Nephron progenitor cell (in vitro differentiated cells): ENCODE measurements at regions not wholly inside any gene's neighbourhood (a gene's known extent, or its start where the extent isn't known, plus 50 kb on each side); places are given as distances from the start of the nearest gene placed in this dataset.

Experiments used
- DNase-seq: peaks from one replicate; pipeline ENCODE4 v3.0.0; 2021
- H3K27ac Mint-ChIP-seq: 2 replicates; pipeline ENCODE4 v1.8.0; 2021; ENCODE audit warnings: mild to moderate bottlenecking, moderate library complexity, mixed read lengths
- H3K27me3 Mint-ChIP-seq: 2 replicates; pipeline ENCODE4 v1.8.0; 2021; ENCODE audit warnings: mild to moderate bottlenecking, low read depth, mixed read lengths; ENCODE audit not compliant: poor library complexity
- H3K36me3 Mint-ChIP-seq: 2 replicates; pipeline ENCODE4 v1.8.0; 2021; ENCODE audit warnings: low read depth, mixed read lengths
- H3K4me1 Mint-ChIP-seq: 2 replicates; pipeline ENCODE4 v1.8.0; 2021; ENCODE audit warnings: mixed read lengths
- H3K4me3 Mint-ChIP-seq: 2 replicates; pipeline ENCODE4 v1.8.0; 2021; ENCODE audit warnings: mild to moderate bottlenecking, moderate library complexity, mixed read lengths
- H3K9me3 Mint-ChIP-seq: 2 replicates; pipeline ENCODE4 v1.8.0; 2021; ENCODE audit warnings: mild to moderate bottlenecking, moderate library complexity, mixed read lengths
- CTCF ChIP-seq: fragments of 200-600 bp; sonication (generic); IDR thresholded peaks from 2 replicates; pipeline ENCODE4 v1.5.0; 2021; ENCODE audit warnings: antibody characterized with exemption

GRCh38 chr4:147122685-147123084 lies 177.0 kb upstream of the TTC29 start:
- no peak for TF ChIP-seq CTCF
- Mint-ChIP-seq H3K36me3 (no peaks in the 10 kb centered on the region), H3K27me3 (peaks cover 7% of the 10 kb centered on the region), H3K27ac (no peak overlapping the region), H3K4me1 (no peaks in the 10 kb centered on the region), H3K9me3 (peaks cover 7% of the 10 kb centered on the region), H3K4me3 (no peak overlapping the region)
- DNase-seq, result no peak

- Mint-ChIP-seq H3K4me1 (no peaks in the 10 kb centered on the region), H3K36me3 (no peaks in the 10 kb centered on the region), H3K27ac (no peak overlapping the region), H3K4me3 (no peak overlapping the region), H3K27me3 (peaks cover 7% of the 10 kb centered on the region), H3K9me3 (peaks cover 9% of the 10 kb centered on the region)
- no peak for DNase-seq
- no peak for TF ChIP-seq CTCF
These were observed 177.5 kb upstream of the TTC29 start for GRCh38 chr4:147123146-147123545.

- no peak overlapping the region for H3K27ac Mint-ChIP-seq
- no peak for DNase-seq
- no peak for TF ChIP-seq CTCF
- peaks cover 9% of the 10 kb centered on the region for H3K9me3 Mint-ChIP-seq
- no peaks in the 10 kb centered on the region for H3K4me1 Mint-ChIP-seq
- H3K4me3 Mint-ChIP-seq, result no peak overlapping the region
- peaks cover 5% of the 10 kb centered on the region for H3K27me3 Mint-ChIP-seq
- H3K36me3 Mint-ChIP-seq, result no peaks in the 10 kb centered on the region
These were observed 183.1 kb upstream of the TTC29 start for GRCh38 chr4:147128787-147129186.

- no peak for DNase-seq
- Mint-ChIP-seq H3K9me3 (peaks cover 9% of the 10 kb centered on the region), H3K4me1 (no peaks in the 10 kb centered on the region), H3K4me3 (no peak overlapping the region), H3K27ac (no peak overlapping the region), H3K27me3 (peaks cover 5% of the 10 kb centered on the region), H3K36me3 (no peaks in the 10 kb centered on the region)
- TF ChIP-seq CTCF, result no peak
These were observed 184.0 kb upstream of the TTC29 start for GRCh38 chr4:147129687-147130086.

DNA sequence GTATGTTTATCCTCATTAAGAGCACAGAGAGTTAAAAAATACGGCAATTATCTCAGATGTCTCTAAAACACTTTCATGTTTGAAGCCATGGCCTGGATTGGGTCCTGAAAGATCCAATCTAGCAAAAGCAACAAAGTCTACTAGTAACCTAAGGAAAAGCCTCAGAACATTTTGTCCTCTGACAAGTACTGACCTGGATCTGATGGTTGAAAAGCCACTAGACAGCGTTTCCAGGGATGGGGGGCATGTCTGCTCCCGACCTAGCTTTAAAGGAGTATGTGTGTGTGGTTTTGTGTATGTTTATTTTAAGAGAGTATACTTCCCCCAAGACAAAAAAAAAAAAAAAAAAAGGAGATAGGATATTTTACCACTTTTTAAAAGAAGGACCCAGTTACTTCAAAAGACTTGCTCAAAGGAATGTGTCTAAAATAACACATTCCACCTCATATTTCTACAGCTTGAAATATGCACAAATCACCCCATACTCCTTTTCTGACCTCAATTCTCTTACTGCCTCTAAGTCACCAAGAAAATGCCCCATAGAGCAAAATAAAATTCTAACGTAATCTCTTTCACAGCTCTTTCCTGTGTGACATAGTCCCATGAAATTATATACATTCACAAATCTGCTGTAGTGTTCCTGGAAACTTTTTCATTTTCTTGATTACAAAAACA lies 189.0 kb upstream of the TTC29 start:
- TF ChIP-seq CTCF, result no peak
- Mint-ChIP-seq H3K27ac (no peak overlapping the region), H3K4me1 (no peaks in the 10 kb centered on the region), H3K36me3 (no peaks in the 10 kb centered on the region), H3K27me3 (peaks cover 7% of the 10 kb centered on the region), H3K9me3 (no peaks in the 10 kb centered on the region), H3K4me3 (no peak overlapping the region)
- no peak for DNase-seq

- H3K27me3 Mint-ChIP-seq, result peaks cover 7% of the 10 kb centered on the region
- no peak for DNase-seq
- H3K4me1 Mint-ChIP-seq, result no peaks in the 10 kb centered on the region
- H3K27ac Mint-ChIP-seq, result no peak overlapping the region
- no peaks in the 10 kb centered on the region for H3K36me3 Mint-ChIP-seq
- TF ChIP-seq CTCF, result no peak
- H3K9me3 Mint-ChIP-seq, result no peaks in the 10 kb centered on the region
- H3K4me3 Mint-ChIP-seq, result no peak overlapping the region
These were observed 190.6 kb upstream of the TTC29 start for GRCh38 chr4:147136310-147136709.
